ENCODE measurements at regions not wholly inside any gene's neighbourhood (a gene's known extent, or its start where the extent isn't known, plus 50 kb on each side); places are given as distances from the start of the nearest gene placed in this dataset.

GRCh38 chr11:39960206-39960605 is 1499.2 kb downstream of the LRRC4C start:
- 67 to 81% (median 75%) methylated on average over 6 of the region's 6 CpGs for WGBS, 5 donors
- intact Hi-C loops (cut with DNase I; ENCODE audit: low total_unique reads), result no loop called here
- Histone ChIP-seq H3K4me1 (no peaks in the 10 kb centered on the region), H3K36me3 (no peaks in the 10 kb centered on the region), H3K4me3 (no peak overlapping the region), H3K9me3 (no peaks in the 10 kb centered on the region), H3K27me3 (no peaks in the 10 kb centered on the region), H3K27ac (no peak overlapping the region)
- peak in 1 of 2 donors; percentile 10 for DNase-seq
- TF ChIP-seq POLR2A (IDR thresholded peaks at IDR 0.05) (no peak), EP300 (IDR thresholded peaks at IDR 0.05) (no peak), CTCF (IDR thresholded peaks at IDR 0.05) (no peak), POLR2AphosphoS5 (IDR thresholded peaks at IDR 0.05) (no peak)

GRCh38 chr11:39932966-39933365 is 1526.5 kb downstream of the LRRC4C start:
- H3K36me3 ChIP-seq, result no peaks in the 10 kb centered on the region
- no peak overlapping the region for H3K27ac ChIP-seq
- no peaks in the 10 kb centered on the region for H3K27me3 ChIP-seq
- H3K4me3 ChIP-seq, result no peak overlapping the region
- intact Hi-C loops (cut with DNase I; ENCODE audit: low total_unique reads), result no loop called here
- WGBS, 5 donors, result 58 to 93% (median 86%) methylated on average over 3 of the region's 3 CpGs
- H3K9me3 ChIP-seq, result peaks cover 0 to 9% (median 2%) of the 10 kb centered on the region in 4 donors
- DNase-seq, result no peak
- no peak for TF ChIP-seq POLR2A (IDR thresholded peaks at IDR 0.05)
- H3K4me1 ChIP-seq, result no peaks in the 10 kb centered on the region

GRCh38 chr11:39917256-39917655 is 1542.2 kb downstream of the LRRC4C start:
- TF ChIP-seq POLR2A (IDR thresholded peaks at IDR 0.05) (no peak), EP300 (IDR thresholded peaks at IDR 0.05) (no peak), CTCF (IDR thresholded peaks at IDR 0.05) (no peak), POLR2AphosphoS5 (IDR thresholded peaks at IDR 0.05) (no peak)
- Histone ChIP-seq H3K9me3 (peaks cover 0 to 15% (median 8%) of the 10 kb centered on the region in 4 donors), H3K27me3 (no peaks in the 10 kb centered on the region), H3K4me1 (no peaks in the 10 kb centered on the region), H3K4me3 (no peak overlapping the region), H3K36me3 (no peaks in the 10 kb centered on the region), H3K27ac (no peak overlapping the region)
- WGBS, 5 donors, result 63 to 85% (median 80%) methylated on average over 3 of the region's 3 CpGs
- DNase-seq, result no peak
- intact Hi-C loops (cut with DNase I; ENCODE audit: low total_unique reads), result no loop called here

- Histone ChIP-seq H3K4me3 (no peak overlapping the region), H3K9me3 (peaks cover 0 to 2% (median 0%) of the 10 kb centered on the region in 4 donors), H3K27me3 (no peaks in the 10 kb centered on the region), H3K36me3 (no peaks in the 10 kb centered on the region), H3K4me1 (no peaks in the 10 kb centered on the region), H3K27ac (no peak overlapping the region)
- no peak for TF ChIP-seq EP300 (IDR thresholded peaks at IDR 0.05)
- TF ChIP-seq CTCF (IDR thresholded peaks at IDR 0.05), result no peak
- TF ChIP-seq POLR2AphosphoS5 (IDR thresholded peaks at IDR 0.05), result no peak
- TF ChIP-seq POLR2A (IDR thresholded peaks at IDR 0.05), result no peak
- intact Hi-C loops (cut with DNase I; ENCODE audit: low total_unique reads), result no loop called here
- DNase-seq, result no peak
Measured at GRCh38 chr11:39910087-39910486, 1549.4 kb downstream of the LRRC4C start.

GRCh38 chr11:39860931-39861330 is 1598.5 kb downstream of the LRRC4C start:
- H3K27me3 ChIP-seq, result no peaks in the 10 kb centered on the region
- H3K4me3 ChIP-seq, result no peak overlapping the region
- H3K9me3 ChIP-seq, result peaks cover 0 to 6% (median 2%) of the 10 kb centered on the region in 4 donors
- H3K27ac ChIP-seq, result no peak overlapping the region
- intact Hi-C loops (cut with DNase I; ENCODE audit: low total_unique reads), result no loop called here
- DNase-seq, result no peak
- H3K36me3 ChIP-seq, result no peaks in the 10 kb centered on the region
- TF ChIP-seq POLR2AphosphoS5 (IDR thresholded peaks at IDR 0.05) (no peak), EP300 (IDR thresholded peaks at IDR 0.05) (no peak), POLR2A (IDR thresholded peaks at IDR 0.05) (no peak), CTCF (IDR thresholded peaks at IDR 0.05) (no peak)
- WGBS, 5 donors, result 44 to 59% (median 55%) methylated on average over 3 of the region's 3 CpGs
- H3K4me1 ChIP-seq, result no peaks in the 10 kb centered on the region

Measured in stomach (tissue), 8 donors.